Caco-2 (cell line): ENCODE measurements at regions not wholly inside any gene's neighbourhood (a gene's known extent, or its start where the extent isn't known, plus 50 kb on each side); places are given as distances from the start of the nearest gene placed in this dataset.

Source experiments
- BruUV-seq: library from RNA; stranded (reverse); fragments of 400-500 nt; replicated peaks from 2 replicates; lab custom pipeline; 2021; lab: Mats Ljungman, UMichigan
- CTCF ChIA-PET: fragments of 300-600 bp; sonication (Branson Sonifier 250); formaldehyde crosslinking; loops from one replicate; lab custom pipeline; 2022; ENCODE audit warnings: antibody characterized with exemption; lab: Charles Lee
- POLR2A ChIA-PET: fragments of 300-600 bp; sonication (Branson Sonifier 250); formaldehyde crosslinking; loops from one replicate; lab custom pipeline; 2022; ENCODE audit warnings: antibody characterized with exemption; lab: Charles Lee
- DNase-seq, 2 experiments: peaks; one replicate each; pipeline versions ENCODE4 v3.0.0 to v3.0.0-alpha.2; 2020 to 2022
- H3K27me3 ChIP-seq: replicated peaks from 2 replicates; pipeline ENCODE4 v1.6.0; 2011; ENCODE audit warnings: low read length; ENCODE audit not compliant: control insufficient read depth, insufficient read depth
- H3K36me3 ChIP-seq: 2 replicates; pipeline ENCODE4 v1.5.1; 2011; ENCODE audit warnings: low read length; ENCODE audit not compliant: control insufficient read depth, insufficient read depth
- H3K4me1 ChIP-seq: fragments of 250-450 bp; sonication (Bioruptor Pico); 2 replicates; pipeline ENCODE4 v1.5.1; 2020; ENCODE audit warnings: mild to moderate bottlenecking
- H3K4me3 ChIP-seq: 2 replicates; pipeline ENCODE4 v1.5.1; 2011; ENCODE audit warnings: low read depth, mild to moderate bottlenecking, control low read depth, low read length
- H3K9me3 ChIP-seq: fragments of 250-450 bp; sonication (Bioruptor Pico); 2 replicates; pipeline ENCODE4 v1.5.1; 2020; ENCODE audit warnings: mild to moderate bottlenecking, moderate library complexity
- H3K27ac Mint-ChIP-seq: one replicate; pipeline ENCODE4 v1.8.0; 2022; ENCODE audit warnings: mixed read lengths; ENCODE audit not compliant: unreplicated experiment
- H3K27me3 Mint-ChIP-seq: one replicate; pipeline ENCODE4 v1.8.0; 2022; ENCODE audit warnings: mixed read lengths; ENCODE audit not compliant: insufficient read depth, unreplicated experiment
- H3K36me3 Mint-ChIP-seq: one replicate; pipeline ENCODE4 v1.8.0; 2022; ENCODE audit warnings: mild to moderate bottlenecking, mixed read lengths; ENCODE audit not compliant: insufficient read depth, unreplicated experiment
- H3K4me1 Mint-ChIP-seq: one replicate; pipeline ENCODE4 v1.8.0; 2022; ENCODE audit warnings: low read depth, mixed read lengths; ENCODE audit not compliant: unreplicated experiment
- H3K4me3 Mint-ChIP-seq: one replicate; pipeline ENCODE4 v1.8.0; 2022; ENCODE audit warnings: mild to moderate bottlenecking, moderate library complexity, mixed read lengths; ENCODE audit not compliant: unreplicated experiment
- H3K9me3 Mint-ChIP-seq: one replicate; pipeline ENCODE4 v1.8.0; 2022; ENCODE audit warnings: mixed read lengths; ENCODE audit not compliant: unreplicated experiment
- CTCF ChIP-seq, 2 experiments: fragments of 200-600 bp in 1 of 2; IDR thresholded peaks; 1 replicate in 1 of 2; 2 replicates in 1 of 2; pipeline versions ENCODE4 v1.5.1 to v1.8.0; 2011 to 2022; ENCODE audit warnings: antibody characterized with exemption in 1 of 2, control low read depth in 1 of 2, inconsistent platforms in 1 of 2, low read depth in 1 of 2, low read length in 1 of 2, mild to moderate bottlenecking in 1 of 2, moderate library complexity in 1 of 2; ENCODE audit not compliant: insufficient read depth in 1 of 2, severe bottlenecking in 1 of 2, unreplicated experiment in 1 of 2
- intact Hi-C: fragments of 100-400 bp; cut with micrococcal nuclease; formaldehyde crosslinking; loops from one replicate; pipeline ENCODE4 v1.10.0; 2022; ENCODE audit not compliant: unreplicated experiment

- Mint-ChIP-seq H3K9me3 (peaks cover 17% of the 10 kb centered on the region), H3K27ac (no peak overlapping the region), H3K4me1 (no peaks in the 10 kb centered on the region), H3K27me3 (no peaks in the 10 kb centered on the region), H3K36me3 (no peaks in the 10 kb centered on the region), H3K4me3 (no peak overlapping the region)
- CTCF ChIA-PET, result no interaction called here
- H3K4me1 ChIP-seq, result no peaks in the 10 kb centered on the region
- intact Hi-C loops, result no loop called here
- H3K36me3 ChIP-seq, result no peaks in the 10 kb centered on the region
- H3K27me3 ChIP-seq, result no peaks in the 10 kb centered on the region
- H3K4me3 ChIP-seq, result no peak overlapping the region
- POLR2A ChIA-PET, result no interaction called here
- no peak for TF ChIP-seq CTCF (IDR thresholded peaks at IDR 0.05; ENCODE audit: insufficient read depth in 1 of 2, low read depth in 1 of 2, low read length in 1 of 2, severe bottlenecking in 1 of 2, unreplicated experiment in 1 of 2)
- no TSS peak for BruUV-seq
- no peaks in the 10 kb centered on the region for H3K9me3 ChIP-seq
- DNase-seq, result no peak
These were observed 86.7 kb downstream of the IRX5 start for GRCh38 chr16:55017321-55017720.

GRCh38 chr16:55018881-55019280, 88.2 kb downstream of the IRX5 start:
- DNase-seq, result no peak
- TF ChIP-seq CTCF (IDR thresholded peaks at IDR 0.05; ENCODE audit: insufficient read depth in 1 of 2, low read depth in 1 of 2, low read length in 1 of 2, severe bottlenecking in 1 of 2, unreplicated experiment in 1 of 2), result no peak
- H3K4me3 Mint-ChIP-seq, result no peak overlapping the region
- no peaks in the 10 kb centered on the region for H3K4me1 Mint-ChIP-seq
- peaks cover 17% of the 10 kb centered on the region for H3K9me3 Mint-ChIP-seq
- H3K27me3 Mint-ChIP-seq, result no peaks in the 10 kb centered on the region
- no peaks in the 10 kb centered on the region for H3K36me3 ChIP-seq
- H3K27ac Mint-ChIP-seq, result no peak overlapping the region
- H3K4me3 ChIP-seq, result no peak overlapping the region
- H3K4me1 ChIP-seq, result no peaks in the 10 kb centered on the region
- H3K27me3 ChIP-seq, result no peaks in the 10 kb centered on the region
- no peaks in the 10 kb centered on the region for H3K9me3 ChIP-seq
- no TSS peak for BruUV-seq
- ChIA-PET CTCF (no interaction called here), POLR2A (no interaction called here)
- intact Hi-C loops, result no loop called here
- H3K36me3 Mint-ChIP-seq, result no peaks in the 10 kb centered on the region

- no peaks in the 10 kb centered on the region for H3K4me1 ChIP-seq
- Mint-ChIP-seq H3K4me3 (no peak overlapping the region), H3K27ac (no peak overlapping the region), H3K9me3 (peaks cover 17% of the 10 kb centered on the region), H3K36me3 (no peaks in the 10 kb centered on the region), H3K4me1 (no peaks in the 10 kb centered on the region), H3K27me3 (no peaks in the 10 kb centered on the region)
- no peaks in the 10 kb centered on the region for H3K36me3 ChIP-seq
- POLR2A ChIA-PET, result no interaction called here
- no peak for DNase-seq
- TF ChIP-seq CTCF (IDR thresholded peaks at IDR 0.05; ENCODE audit: insufficient read depth in 1 of 2, low read depth in 1 of 2, low read length in 1 of 2, severe bottlenecking in 1 of 2, unreplicated experiment in 1 of 2), result no peak
- CTCF ChIA-PET, result no interaction called here
- intact Hi-C loops, result no loop called here
- H3K27me3 ChIP-seq, result no peaks in the 10 kb centered on the region
- BruUV-seq, result no TSS peak
- no peaks in the 10 kb centered on the region for H3K9me3 ChIP-seq
- no peak overlapping the region for H3K4me3 ChIP-seq
These were observed 88.9 kb downstream of the IRX5 start for GRCh38 chr16:55019419-55020131.
